Hematopoietic multipotent progenitor cell treated with erythropoietin and hydrocortisone succinate and interleukin-3 and kit ligand, for 8 days (in vitro differentiated cells): ENCODE measurements at regions not wholly inside any gene's neighbourhood (a gene's known extent, or its start where the extent isn't known, plus 50 kb on each side); places are given as distances from the start of the nearest gene placed in this dataset.
"Not testable (repeated sequence)": the region's sequence is repeated elsewhere in the genome, so short reads cannot be mapped to it uniquely, and the experiment has no call there.

Source experiments
- DNase-seq: peaks from one replicate; pipeline ENCODE4 v3.0.0-alpha.2; 2015

GRCh38 chr9:103068753-103069152 lies 73.6 kb downstream of the CYLC2 start:
- DNase-seq, result no peak

GRCh38 chr9:103078581-103078980 lies 83.4 kb downstream of the CYLC2 start:
- no peak for DNase-seq

- no peak for DNase-seq
Observed at GRCh38 chr9:103082494-103082893, 87.4 kb downstream of the CYLC2 start.

- DNase-seq, result no peak
Observed at GRCh38 chr9:103089357-103089756, 94.2 kb downstream of the CYLC2 start.

- no peak for DNase-seq
Observed at GRCh38 chr9:103104101-103104500, 109.0 kb downstream of the CYLC2 start.

GRCh38 chr9:103116246-103116645 lies 121.1 kb downstream of the CYLC2 start:
- DNase-seq, result no peak

- no peak for DNase-seq
Observed at GRCh38 chr9:103126494-103126893, 131.4 kb downstream of the CYLC2 start.

GRCh38 chr9:103139891-103140290 lies 144.8 kb downstream of the CYLC2 start:
- no peak for DNase-seq

GRCh38 chr9:103152473-103152872 lies 157.3 kb downstream of the CYLC2 start:
- DNase-seq, result no peak

- DNase-seq, result no peak
Observed at GRCh38 chr9:103167530-103167929, 172.4 kb downstream of the CYLC2 start.

- DNase-seq, result no peak
Observed at GRCh38 chr9:103168254-103168653, 173.1 kb downstream of the CYLC2 start.

GRCh38 chr9:103169798-103170197 lies 174.7 kb downstream of the CYLC2 start:
- no peak for DNase-seq

- DNase-seq, result no peak
Observed at GRCh38 chr9:103183701-103184171, 188.6 kb downstream of the CYLC2 start.

- DNase-seq, result no peak
Observed at GRCh38 chr9:103186959-103187358, 191.8 kb downstream of the CYLC2 start.

- no peak for DNase-seq
Observed at GRCh38 chr9:103188781-103189350, 193.7 kb downstream of the CYLC2 start.

- no peak for DNase-seq
Observed at GRCh38 chr9:103193992-103194391, 198.9 kb downstream of the CYLC2 start.

GRCh38 chr9:103203172-103203571 lies 208.0 kb downstream of the CYLC2 start:
- DNase-seq, result no peak

GRCh38 chr9:103205881-103206585 lies 210.9 kb downstream of the CYLC2 start:
- DNase-seq, result not testable (repeated sequence)

GRCh38 chr9:103210607-103211006 lies 215.5 kb downstream of the CYLC2 start:
- DNase-seq, result no peak

- DNase-seq, result no peak
Observed at GRCh38 chr9:103215197-103215596, 220.1 kb downstream of the CYLC2 start.

- no peak for DNase-seq
Observed at GRCh38 chr9:103225702-103226646, 230.8 kb downstream of the CYLC2 start.

- no peak for DNase-seq
Observed at GRCh38 chr9:103226647-103227013, 231.5 kb downstream of the CYLC2 start.

GRCh38 chr9:103237571-103238109 lies 242.5 kb downstream of the CYLC2 start:
- not testable (repeated sequence) for DNase-seq
